K562 (cell line): ENCODE measurements at regions not wholly inside any gene's neighbourhood (a gene's known extent, or its start where the extent isn't known, plus 50 kb on each side); places are given as distances from the start of the nearest gene placed in this dataset.

Experiments used
- ARID2 ChIP-seq: fragments of 450-650 bp; IDR thresholded peaks from 2 replicates; pipeline ENCODE4 v1.6.1; 2017; ENCODE audit warnings: antibody characterized with exemption, mild to moderate bottlenecking
- RAD21 ChIP-seq, 2 experiments: fragments of 250-450 bp in 1 of 2; fragments of 450-650 bp in 1 of 2; sonication (Bioruptor Pico) in 1 of 2; formaldehyde crosslinking in 1 of 2; IDR thresholded peaks in 1 of 2; conservative IDR thresholded peaks in 1 of 2; 2 replicates each; pipeline versions ENCODE4 v1.4.0 to v1.8.0; 2020 to 2022; ENCODE audit warnings: mild to moderate bottlenecking in 2 of 2, moderate library complexity in 1 of 2
- TF ChIP-seq, protein P1 (sequence below), 3 experiments: IDR thresholded peaks in 2 of 3; conservative IDR thresholded peaks in 1 of 3; 2 replicates each; pipeline ENCODE4 v1.5.1; 2011 to 2012; ENCODE audit warnings: low read length in 3 of 3, mild to moderate bottlenecking in 3 of 3, control low read depth in 2 of 3, improper control_type of control experiment in 1 of 3, inconsistent platforms in 1 of 3, low read depth in 1 of 3, mixed read lengths in 1 of 3, moderate library complexity in 1 of 3; ENCODE audit not compliant: insufficient read depth in 2 of 3
- TF ChIP-seq, protein P2 (sequence below), 2 experiments: fragments of 450-650 bp; IDR thresholded peaks; 2 replicates each; pipeline ENCODE4 v1.6.1; 2016; ENCODE audit warnings: mild to moderate bottlenecking in 2 of 2, borderline replicate concordance in 1 of 2, low read depth in 1 of 2, moderate library complexity in 1 of 2
- TF ChIP-seq, protein P3 (sequence below), 2 experiments: IDR thresholded peaks in 1 of 2; conservative IDR thresholded peaks in 1 of 2; 2 replicates each; pipeline ENCODE4 v1.6.1; 2016; ENCODE audit warnings: low read depth in 2 of 2, mild to moderate bottlenecking in 1 of 2, missing compliant biosample characterization in 1 of 2, missing genetic modification characterization in 1 of 2, moderate library complexity in 1 of 2
- TF ChIP-seq, protein P4 (sequence below): fragments of 450-650 bp; formaldehyde crosslinking; IDR thresholded peaks from 2 replicates; pipeline ENCODE4 v1.4.0; 2020; ENCODE audit warnings: mild to moderate bottlenecking, moderate library complexity
- TF ChIP-seq, protein P5 (sequence below): fragments of 450-650 bp; IDR thresholded peaks from 2 replicates; pipeline ENCODE4 v1.6.1; 2016

DNA sequence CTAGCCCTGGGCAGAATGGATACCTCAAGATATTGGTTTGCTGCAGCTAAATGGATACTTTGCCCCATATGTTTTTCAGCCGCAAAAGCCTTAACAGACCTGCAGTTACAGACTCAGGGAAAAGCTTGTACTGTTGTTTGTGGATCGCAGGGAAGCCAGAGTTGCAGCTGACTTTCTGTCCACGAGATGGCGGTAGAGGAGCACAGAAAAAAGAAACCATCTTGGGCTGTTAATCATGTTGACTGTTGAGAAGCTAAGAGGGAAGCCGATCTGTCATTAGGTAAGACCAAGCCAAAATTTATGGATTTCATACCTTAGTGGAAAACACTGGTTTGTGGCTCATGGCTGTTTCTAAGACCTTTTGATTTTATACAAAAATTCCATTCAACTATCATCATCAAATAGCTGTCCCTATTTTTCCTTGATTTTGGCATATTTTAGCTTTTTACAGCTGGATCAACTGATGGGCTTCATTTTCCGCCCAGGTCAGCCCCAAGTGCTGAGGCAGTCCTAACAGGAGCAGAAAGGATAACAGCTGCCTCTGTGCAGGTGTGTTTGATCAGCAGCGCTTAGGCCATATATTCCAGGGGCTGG is 205.7 kb upstream of the ZPLD1 start (continued):
- TF ChIP-seq, protein P1, sequence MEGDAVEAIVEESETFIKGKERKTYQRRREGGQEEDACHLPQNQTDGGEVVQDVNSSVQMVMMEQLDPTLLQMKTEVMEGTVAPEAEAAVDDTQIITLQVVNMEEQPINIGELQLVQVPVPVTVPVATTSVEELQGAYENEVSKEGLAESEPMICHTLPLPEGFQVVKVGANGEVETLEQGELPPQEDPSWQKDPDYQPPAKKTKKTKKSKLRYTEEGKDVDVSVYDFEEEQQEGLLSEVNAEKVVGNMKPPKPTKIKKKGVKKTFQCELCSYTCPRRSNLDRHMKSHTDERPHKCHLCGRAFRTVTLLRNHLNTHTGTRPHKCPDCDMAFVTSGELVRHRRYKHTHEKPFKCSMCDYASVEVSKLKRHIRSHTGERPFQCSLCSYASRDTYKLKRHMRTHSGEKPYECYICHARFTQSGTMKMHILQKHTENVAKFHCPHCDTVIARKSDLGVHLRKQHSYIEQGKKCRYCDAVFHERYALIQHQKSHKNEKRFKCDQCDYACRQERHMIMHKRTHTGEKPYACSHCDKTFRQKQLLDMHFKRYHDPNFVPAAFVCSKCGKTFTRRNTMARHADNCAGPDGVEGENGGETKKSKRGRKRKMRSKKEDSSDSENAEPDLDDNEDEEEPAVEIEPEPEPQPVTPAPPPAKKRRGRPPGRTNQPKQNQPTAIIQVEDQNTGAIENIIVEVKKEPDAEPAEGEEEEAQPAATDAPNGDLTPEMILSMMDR (IDR thresholded peaks at IDR 0.05 in 2 of 3, conservative IDR thresholded peaks at IDR 0.05 in 1 of 3; ENCODE audit: insufficient read depth in 2 of 3, low read depth in 1 of 3, low read length in 3 of 3), result peak; percentile 64 to 82 (median 77)
- TF ChIP-seq ARID2 (peak; percentile 17; the same call in 1 of the 2 replicates), RAD21 (CRISPR knock-in tag; conservative IDR thresholded peaks at IDR 0.05 in 1 of 2, IDR thresholded peaks at IDR 0.05 in 1 of 2) (peak; percentile 88)
- TF ChIP-seq, protein P2, sequence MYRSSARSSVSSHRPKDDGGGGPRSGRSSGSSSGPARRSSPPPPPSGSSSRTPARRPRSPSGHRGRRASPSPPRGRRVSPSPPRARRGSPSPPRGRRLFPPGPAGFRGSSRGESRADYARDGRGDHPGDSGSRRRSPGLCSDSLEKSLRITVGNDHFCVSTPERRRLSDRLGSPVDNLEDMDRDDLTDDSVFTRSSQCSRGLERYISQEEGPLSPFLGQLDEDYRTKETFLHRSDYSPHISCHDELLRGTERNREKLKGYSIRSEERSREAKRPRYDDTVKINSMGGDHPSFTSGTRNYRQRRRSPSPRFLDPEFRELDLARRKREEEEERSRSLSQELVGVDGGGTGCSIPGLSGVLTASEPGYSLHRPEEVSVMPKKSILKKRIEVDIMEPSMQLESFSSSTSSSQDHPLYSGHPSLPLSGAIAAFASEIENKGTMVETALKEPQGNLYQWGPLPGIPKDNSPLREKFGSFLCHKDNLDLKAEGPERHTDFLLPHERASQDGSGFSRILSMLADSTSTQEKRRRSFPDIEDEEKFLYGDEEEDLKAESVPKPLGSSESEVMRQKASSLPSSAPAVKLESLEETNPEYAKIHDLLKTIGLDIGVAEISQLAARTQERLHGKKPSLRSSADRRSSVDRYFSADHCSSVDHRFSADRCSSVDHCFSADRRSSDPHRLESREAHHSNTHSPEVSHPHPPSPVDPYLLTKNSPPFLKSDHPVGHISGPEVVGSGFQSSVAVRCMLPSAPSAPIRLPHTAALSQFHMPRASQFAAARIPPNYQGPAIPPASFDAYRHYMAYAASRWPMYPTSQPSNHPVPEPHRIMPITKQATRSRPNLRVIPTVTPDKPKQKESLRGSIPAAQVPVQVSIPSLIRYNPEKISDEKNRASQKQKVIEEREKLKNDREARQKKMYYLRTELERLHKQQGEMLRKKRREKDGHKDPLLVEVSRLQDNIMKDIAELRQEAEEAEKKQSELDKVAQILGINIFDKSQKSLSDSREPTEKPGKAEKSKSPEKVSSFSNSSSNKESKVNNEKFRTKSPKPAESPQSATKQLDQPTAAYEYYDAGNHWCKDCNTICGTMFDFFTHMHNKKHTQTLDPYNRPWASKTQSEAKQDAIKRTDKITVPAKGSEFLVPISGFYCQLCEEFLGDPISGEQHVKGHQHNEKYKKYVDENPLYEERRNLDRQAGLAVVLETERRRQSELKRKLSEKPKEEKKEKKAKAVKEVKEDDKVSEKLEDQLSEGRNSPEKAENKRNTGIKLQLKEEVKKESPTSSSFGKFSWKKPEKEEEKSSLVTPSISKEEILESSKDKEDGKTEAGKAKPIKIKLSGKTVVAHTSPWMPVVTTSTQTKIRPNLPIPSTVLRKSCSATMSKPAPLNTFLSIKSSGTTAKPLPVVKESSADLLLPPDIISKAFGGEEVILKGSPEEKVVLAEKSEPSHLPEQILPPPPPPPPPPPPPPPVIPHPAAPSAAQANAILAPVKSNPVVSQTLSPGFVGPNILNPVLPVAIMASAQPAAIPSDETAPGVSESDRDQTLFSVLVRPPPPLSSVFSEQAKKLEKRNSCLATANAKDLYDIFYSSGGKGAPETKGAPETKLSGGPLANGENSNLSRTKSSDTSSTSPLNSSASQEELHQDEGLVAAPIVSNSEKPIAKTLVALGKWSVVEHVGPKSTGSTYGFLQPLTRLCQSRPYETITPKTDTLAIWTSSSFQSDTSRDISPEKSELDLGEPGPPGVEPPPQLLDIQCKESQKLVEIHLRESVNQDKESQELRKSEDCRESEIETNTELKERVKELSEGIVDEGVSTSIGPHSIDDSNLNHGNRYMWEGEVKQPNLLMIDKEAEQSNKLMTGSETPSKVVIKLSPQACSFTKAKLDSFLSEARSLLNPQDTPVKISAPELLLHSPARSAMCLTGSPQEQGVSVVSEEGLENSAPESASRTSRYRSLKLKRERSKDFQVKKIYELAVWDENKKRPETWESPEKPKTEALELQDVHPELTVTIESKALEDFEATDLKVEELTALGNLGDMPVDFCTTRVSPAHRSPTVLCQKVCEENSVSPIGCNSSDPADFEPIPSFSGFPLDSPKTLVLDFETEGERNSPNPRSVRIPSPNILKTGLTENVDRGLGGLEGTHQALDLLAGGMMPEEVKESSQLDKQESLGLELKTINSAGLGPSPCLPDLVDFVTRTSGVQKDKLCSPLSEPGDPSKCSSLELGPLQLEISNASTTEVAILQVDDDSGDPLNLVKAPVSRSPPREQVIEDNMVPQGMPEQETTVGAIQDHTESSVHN (IDR thresholded peaks at IDR 0.05; ENCODE audit: borderline replicate concordance in 1 of 2, low read depth in 1 of 2), result no peak
- TF ChIP-seq, protein P3, sequence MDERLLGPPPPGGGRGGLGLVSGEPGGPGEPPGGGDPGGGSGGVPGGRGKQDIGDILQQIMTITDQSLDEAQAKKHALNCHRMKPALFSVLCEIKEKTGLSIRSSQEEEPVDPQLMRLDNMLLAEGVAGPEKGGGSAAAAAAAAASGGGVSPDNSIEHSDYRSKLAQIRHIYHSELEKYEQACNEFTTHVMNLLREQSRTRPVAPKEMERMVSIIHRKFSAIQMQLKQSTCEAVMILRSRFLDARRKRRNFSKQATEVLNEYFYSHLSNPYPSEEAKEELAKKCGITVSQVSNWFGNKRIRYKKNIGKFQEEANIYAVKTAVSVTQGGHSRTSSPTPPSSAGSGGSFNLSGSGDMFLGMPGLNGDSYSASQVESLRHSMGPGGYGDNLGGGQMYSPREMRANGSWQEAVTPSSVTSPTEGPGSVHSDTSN (CRISPR knock-in tag; IDR thresholded peaks at IDR 0.05; ENCODE audit: low read depth), result peak; percentile 45
- TF ChIP-seq, protein P3 (tag; conservative IDR thresholded peaks at IDR 0.05; ENCODE audit: low read depth), result peak; percentile 97
- TF ChIP-seq, protein P4, sequence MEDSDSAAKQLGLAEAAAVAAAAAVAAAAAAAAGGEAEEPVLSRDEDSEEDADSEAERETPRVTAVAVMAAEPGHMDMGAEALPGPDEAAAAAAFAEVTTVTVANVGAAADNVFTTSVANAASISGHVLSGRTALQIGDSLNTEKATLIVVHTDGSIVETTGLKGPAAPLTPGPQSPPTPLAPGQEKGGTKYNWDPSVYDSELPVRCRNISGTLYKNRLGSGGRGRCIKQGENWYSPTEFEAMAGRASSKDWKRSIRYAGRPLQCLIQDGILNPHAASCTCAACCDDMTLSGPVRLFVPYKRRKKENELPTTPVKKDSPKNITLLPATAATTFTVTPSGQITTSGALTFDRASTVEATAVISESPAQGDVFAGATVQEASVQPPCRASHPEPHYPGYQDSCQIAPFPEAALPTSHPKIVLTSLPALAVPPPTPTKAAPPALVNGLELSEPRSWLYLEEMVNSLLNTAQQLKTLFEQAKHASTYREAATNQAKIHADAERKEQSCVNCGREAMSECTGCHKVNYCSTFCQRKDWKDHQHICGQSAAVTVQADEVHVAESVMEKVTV (CRISPR knock-in tag), result peak; percentile 87
- TF ChIP-seq, protein P5, sequence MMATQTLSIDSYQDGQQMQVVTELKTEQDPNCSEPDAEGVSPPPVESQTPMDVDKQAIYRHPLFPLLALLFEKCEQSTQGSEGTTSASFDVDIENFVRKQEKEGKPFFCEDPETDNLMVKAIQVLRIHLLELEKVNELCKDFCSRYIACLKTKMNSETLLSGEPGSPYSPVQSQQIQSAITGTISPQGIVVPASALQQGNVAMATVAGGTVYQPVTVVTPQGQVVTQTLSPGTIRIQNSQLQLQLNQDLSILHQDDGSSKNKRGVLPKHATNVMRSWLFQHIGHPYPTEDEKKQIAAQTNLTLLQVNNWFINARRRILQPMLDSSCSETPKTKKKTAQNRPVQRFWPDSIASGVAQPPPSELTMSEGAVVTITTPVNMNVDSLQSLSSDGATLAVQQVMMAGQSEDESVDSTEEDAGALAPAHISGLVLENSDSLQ, result peak; percentile 91
